ENCODE measurements at regions not wholly inside any gene's neighbourhood (a gene's known extent, or its start where the extent isn't known, plus 50 kb on each side); places are given as distances from the start of the nearest gene placed in this dataset.
"Not testable (repeated sequence)": the region's sequence is repeated elsewhere in the genome, so short reads cannot be mapped to it uniquely, and the experiment has no call there.

DNA sequence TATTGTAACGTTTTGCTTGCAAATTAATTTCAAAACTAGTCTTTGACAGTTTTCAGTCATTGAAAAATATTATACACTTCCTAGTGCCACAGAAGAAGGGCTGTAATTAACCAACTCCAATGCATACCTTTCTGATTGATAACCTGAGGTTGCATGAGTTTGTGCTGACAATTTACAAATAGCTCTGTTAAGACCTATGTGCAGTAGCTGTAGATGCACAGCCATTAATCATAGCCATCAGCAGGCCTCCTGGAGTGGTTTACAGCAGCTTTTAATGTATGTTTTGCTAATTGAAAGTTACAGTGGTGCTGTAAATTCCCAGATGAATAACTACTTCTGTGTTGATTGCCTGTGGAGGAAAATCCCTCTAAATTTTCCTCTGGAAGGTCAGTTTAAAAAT lies 758.1 kb downstream of the SH3BGRL start:
- TF ChIP-seq CTCF (IDR thresholded peaks at IDR 0.05; ENCODE audit: insufficient read depth, low read length, severe bottlenecking): no peak
- DNase-seq (ENCODE audit: low read depth): no peak
- Histone ChIP-seq H3K27me3 (ENCODE audit: control insufficient read depth, insufficient read depth, low read length) (no peaks in the 10 kb centered on the region), H3K4me3 (ENCODE audit: low read depth, low read length) (no peak overlapping the region), H3K36me3 (ENCODE audit: control insufficient read depth, insufficient read depth, low read length) (no peaks in the 10 kb centered on the region)
- no peak for FAIRE-seq

DNA sequence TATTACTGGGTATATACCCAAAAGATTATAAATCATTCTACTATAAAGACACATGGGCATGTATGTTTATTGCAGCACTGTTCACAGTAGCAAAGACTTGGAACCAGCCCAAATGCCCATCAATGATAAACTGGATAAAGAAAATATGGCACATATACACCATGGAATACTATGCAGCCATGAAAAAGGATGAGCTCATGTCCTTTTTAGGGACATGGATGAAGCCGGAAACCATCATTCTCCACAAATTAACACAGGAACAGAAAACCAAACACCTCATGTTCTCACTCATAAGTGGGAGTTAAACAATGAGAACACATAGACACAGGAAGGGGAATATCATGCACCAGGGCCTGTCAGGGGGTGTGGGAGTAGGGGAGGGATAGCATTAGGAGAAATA lies 772.5 kb downstream of the SH3BGRL start:
- not testable (repeated sequence) for DNase-seq (ENCODE audit: low read depth); H3K36me3 ChIP-seq (ENCODE audit: control insufficient read depth, insufficient read depth, low read length); FAIRE-seq; H3K27me3 ChIP-seq (ENCODE audit: control insufficient read depth, insufficient read depth, low read length); H3K4me3 ChIP-seq (ENCODE audit: low read depth, low read length)

DNA sequence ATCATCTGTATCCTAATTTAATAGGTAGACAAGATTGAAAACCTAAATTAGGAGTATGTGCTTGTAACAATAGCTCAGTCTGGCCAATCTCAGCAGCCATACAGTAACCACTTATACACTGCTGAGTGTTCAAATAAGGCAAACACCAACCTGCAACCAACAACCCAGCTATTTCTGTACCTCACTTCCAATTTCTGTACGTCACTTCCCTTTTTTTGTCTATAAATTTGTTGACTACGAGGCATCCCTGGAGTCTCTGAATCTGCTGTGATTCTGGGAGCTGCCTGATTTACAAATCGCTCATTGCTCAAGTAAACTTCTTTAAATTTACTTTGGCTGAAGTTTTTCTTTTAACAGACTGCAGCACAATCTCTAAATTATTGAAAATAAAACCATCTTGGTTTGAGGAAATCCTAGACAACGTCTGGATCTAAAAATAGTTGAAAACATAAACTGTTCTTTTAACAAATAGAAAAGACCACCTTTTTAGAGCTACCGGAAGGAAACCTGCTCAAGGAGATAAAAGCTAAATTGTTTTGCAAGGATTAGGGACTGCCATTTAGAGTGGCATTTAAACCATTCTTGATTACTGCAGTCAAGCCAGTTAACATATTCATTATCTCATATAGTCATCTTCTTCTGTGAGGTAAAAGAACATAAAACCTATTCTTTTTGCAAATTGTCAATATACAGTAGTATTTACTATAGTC lies 778.1 kb downstream of the SH3BGRL start:
- DNase-seq (ENCODE audit: low read depth) (no peak), FAIRE-seq (no peak)
- Histone ChIP-seq H3K36me3 (ENCODE audit: control insufficient read depth, insufficient read depth, low read length) (no peaks in the 10 kb centered on the region), H3K27me3 (ENCODE audit: control insufficient read depth, insufficient read depth, low read length) (no peaks in the 10 kb centered on the region), H3K4me3 (ENCODE audit: low read depth, low read length) (no peak overlapping the region)
- no peak for TF ChIP-seq CTCF (IDR thresholded peaks at IDR 0.05; ENCODE audit: insufficient read depth, low read length, severe bottlenecking)

GRCh38 chrX:81987217-81987616 lies 785.3 kb downstream of the SH3BGRL start:
- not testable (repeated sequence) for H3K27me3 ChIP-seq (ENCODE audit: control insufficient read depth, insufficient read depth, low read length); H3K36me3 ChIP-seq (ENCODE audit: control insufficient read depth, insufficient read depth, low read length); DNase-seq (ENCODE audit: low read depth); FAIRE-seq; H3K4me3 ChIP-seq (ENCODE audit: low read depth, low read length)

- H3K36me3 ChIP-seq (ENCODE audit: control insufficient read depth, insufficient read depth, low read length): no peaks in the 10 kb centered on the region
- FAIRE-seq (no peak), DNase-seq (ENCODE audit: low read depth) (no peak)
- no peak for TF ChIP-seq CTCF (IDR thresholded peaks at IDR 0.05; ENCODE audit: insufficient read depth, low read length, severe bottlenecking)
- no peaks in the 10 kb centered on the region for H3K27me3 ChIP-seq (ENCODE audit: control insufficient read depth, insufficient read depth, low read length)
- no peak overlapping the region for H3K4me3 ChIP-seq (ENCODE audit: low read depth, low read length)
These were observed 794.3 kb downstream of the SH3BGRL start for GRCh38 chrX:81996166-81996565.

DNA sequence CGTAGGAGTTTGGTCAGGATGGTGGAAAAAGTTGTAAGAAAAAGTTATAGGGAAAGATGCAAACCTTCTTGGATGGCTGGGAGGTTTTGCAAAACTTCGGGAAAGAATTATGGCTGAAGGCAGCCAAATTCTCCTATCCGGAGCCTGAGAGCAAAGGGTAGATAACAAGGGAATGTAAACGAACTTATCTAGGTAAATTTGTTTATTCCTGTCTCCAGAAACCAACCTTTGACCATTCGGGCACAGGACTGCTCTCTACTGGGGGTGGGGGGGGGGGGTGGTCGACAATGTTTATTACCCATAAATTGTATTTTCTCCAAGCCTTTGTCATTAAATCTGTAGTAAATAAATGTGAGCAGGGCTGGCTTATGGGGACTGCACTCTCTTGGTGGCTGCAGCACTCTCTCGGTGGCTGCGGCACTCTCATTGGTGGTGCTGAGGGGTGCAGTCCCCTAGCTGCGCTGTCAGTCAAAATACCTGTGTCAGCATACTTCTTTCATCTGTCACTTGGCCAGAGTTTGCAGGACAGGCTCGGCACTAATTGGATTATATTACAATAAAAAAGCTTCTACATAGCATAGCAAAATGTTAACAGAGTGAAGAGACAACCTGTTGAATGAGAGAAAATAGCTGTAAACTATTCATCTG lies 827.8 kb downstream of the SH3BGRL start:
- TF ChIP-seq CTCF (IDR thresholded peaks at IDR 0.05; ENCODE audit: insufficient read depth, low read length, severe bottlenecking): no peak
- no peaks in the 10 kb centered on the region for H3K27me3 ChIP-seq (ENCODE audit: control insufficient read depth, insufficient read depth, low read length)
- DNase-seq (ENCODE audit: low read depth) (no peak), FAIRE-seq (no peak)
- no peak overlapping the region for H3K4me3 ChIP-seq (ENCODE audit: low read depth, low read length)
- H3K36me3 ChIP-seq (ENCODE audit: control insufficient read depth, insufficient read depth, low read length): no peaks in the 10 kb centered on the region

- FAIRE-seq (no peak), DNase-seq (ENCODE audit: low read depth) (no peak)
- TF ChIP-seq CTCF (IDR thresholded peaks at IDR 0.05; ENCODE audit: insufficient read depth, low read length, severe bottlenecking): no peak
- Histone ChIP-seq H3K27me3 (ENCODE audit: control insufficient read depth, insufficient read depth, low read length) (no peaks in the 10 kb centered on the region), H3K36me3 (ENCODE audit: control insufficient read depth, insufficient read depth, low read length) (no peaks in the 10 kb centered on the region), H3K4me3 (ENCODE audit: low read depth, low read length) (no peak overlapping the region)
These were observed 829.3 kb downstream of the SH3BGRL start for GRCh38 chrX:82031250-82031649.

Measured in bronchial epithelial cell (primary cell).